ENCODE measurements at regions not wholly inside any gene's neighbourhood (a gene's known extent, or its start where the extent isn't known, plus 50 kb on each side); places are given as distances from the start of the nearest gene placed in this dataset.
"Not testable (repeated sequence)": the region's sequence is repeated elsewhere in the genome, so short reads cannot be mapped to it uniquely, and the experiment has no call there.

DNA sequence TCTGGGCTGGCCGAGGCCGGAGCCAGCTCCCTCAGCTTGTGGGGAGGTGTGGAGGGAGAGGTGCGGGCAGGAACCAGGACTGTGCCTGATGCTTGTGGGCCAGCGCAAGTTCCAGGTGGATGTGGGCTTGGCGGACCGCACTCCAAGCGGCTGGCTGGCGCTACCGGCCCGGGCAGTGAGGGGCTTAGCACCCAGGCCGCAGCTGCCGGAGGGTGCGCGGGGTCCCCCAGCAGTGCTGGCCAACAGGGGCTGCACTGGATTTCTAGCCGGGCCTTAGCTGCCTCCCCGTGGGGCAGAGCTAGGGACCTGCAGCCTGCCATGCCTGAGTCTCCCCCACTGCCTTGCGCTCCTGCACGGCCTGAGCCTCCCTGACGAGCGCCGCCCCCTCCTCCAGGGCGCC, 242.8 kb downstream of the CCSER2 start:
- ATAC-seq (ENCODE audit: low read depth in 2 of 2) (no peak), DNase-seq (no peak)
- no peak overlapping the region for H3K4me3 Mint-ChIP-seq
- no peak overlapping the region for H3K27ac Mint-ChIP-seq
- peaks cover 1 to 5% (median 2%) of the 10 kb centered on the region in 7 donors for H3K9me3 Mint-ChIP-seq
- no peaks in the 10 kb centered on the region for H3K4me1 Mint-ChIP-seq
- peaks cover 4 to 7% of the 10 kb centered on the region in 2 donors for H3K36me3 Mint-ChIP-seq
- peaks cover 27 to 45% (median 30%) of the 10 kb centered on the region in 3 donors for H3K27me3 Mint-ChIP-seq

DNA sequence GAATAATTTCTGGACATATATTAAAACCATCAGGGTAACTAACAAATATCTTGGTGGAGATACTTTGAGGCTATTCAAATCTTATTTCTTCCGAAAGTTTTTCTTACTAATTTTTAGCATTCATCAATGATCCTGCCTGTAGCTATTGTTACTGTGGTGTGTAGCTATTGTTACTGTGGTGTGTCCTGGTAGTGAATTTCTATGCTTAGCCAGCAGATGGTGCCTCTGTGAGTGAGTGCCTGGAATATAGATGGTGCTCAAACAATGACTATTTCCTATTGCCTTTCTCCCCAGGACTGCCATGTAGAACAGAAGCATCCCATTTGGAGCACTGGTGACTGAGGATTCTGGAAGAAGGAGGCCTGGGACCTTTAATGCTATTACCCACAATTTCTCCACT, 245.7 kb downstream of the CCSER2 start:
- Mint-ChIP-seq H3K36me3 (peaks cover 4 to 7% of the 10 kb centered on the region in 2 donors), H3K9me3 (peaks cover 2 to 11% (median 4%) of the 10 kb centered on the region in 7 donors), H3K4me1 (no peaks in the 10 kb centered on the region), H3K27me3 (peaks cover 4 to 22% (median 15%) of the 10 kb centered on the region in 3 donors), H3K27ac (no peak overlapping the region), H3K4me3 (no peak overlapping the region)
- DNase-seq = no peak
- no peak for ATAC-seq (ENCODE audit: low read depth in 2 of 2)

DNA sequence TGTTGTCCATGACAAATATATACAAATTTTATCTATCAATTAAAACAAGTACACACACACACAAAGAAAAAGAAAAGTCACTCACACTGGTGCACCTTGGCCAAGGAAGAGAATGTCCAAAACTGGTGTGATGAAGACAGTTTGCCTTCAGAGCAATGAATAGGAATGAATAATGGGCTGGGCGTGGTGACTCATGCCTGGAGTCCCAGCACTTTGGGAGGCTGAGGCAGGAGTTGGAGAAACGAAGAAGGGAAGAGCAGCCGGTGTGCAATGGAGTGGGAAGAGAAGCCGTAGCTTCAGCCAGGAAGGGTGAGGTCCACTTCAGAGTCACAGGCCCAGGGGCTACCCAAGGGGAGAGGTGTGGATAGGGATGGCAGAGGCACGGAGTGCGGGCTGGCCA, 253.6 kb downstream of the CCSER2 start:
- Mint-ChIP-seq H3K36me3 (no peaks in the 10 kb centered on the region), H3K27me3 (peaks cover 8 to 15% (median 10%) of the 10 kb centered on the region in 3 donors), H3K27ac (peak overlapping the region in 1 of 6 donors; percentile 82), H3K4me1 (no peaks in the 10 kb centered on the region), H3K4me3 (no peak overlapping the region), H3K9me3 (peaks cover 0 to 6% (median under 1%) of the 10 kb centered on the region in 7 donors)
- DNase-seq (no peak), ATAC-seq (ENCODE audit: low read depth in 2 of 2) (no peak)

DNA sequence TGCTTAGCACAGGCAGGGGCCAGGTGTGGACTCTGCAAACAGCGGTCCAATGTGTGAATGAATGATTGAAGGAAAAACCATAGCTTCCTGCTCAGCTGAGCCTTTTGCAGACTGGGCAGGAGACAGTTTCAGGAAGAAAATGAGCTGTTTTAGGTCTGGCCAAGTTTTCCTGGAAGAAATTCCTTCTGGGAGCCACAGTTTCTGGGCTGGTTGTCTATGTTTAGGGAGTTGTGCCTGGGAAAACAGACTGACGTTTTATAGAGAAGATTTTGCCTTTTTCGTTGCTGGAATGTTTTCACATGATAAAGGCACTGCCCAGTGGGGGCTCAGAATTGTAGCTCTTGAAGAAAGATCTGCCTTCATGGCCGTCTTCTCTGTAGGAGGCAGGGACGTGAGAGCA, 255.1 kb downstream of the CCSER2 start:
- H3K36me3 Mint-ChIP-seq = no peaks in the 10 kb centered on the region
- H3K4me3 Mint-ChIP-seq = peak overlapping the region in 1 of 8 donors; percentile 42
- peaks cover 0 to 6% (median 0%) of the 10 kb centered on the region in 7 donors for H3K9me3 Mint-ChIP-seq
- H3K4me1 Mint-ChIP-seq = no peaks in the 10 kb centered on the region
- H3K27ac Mint-ChIP-seq = no peak overlapping the region
- ATAC-seq (ENCODE audit: low read depth in 2 of 2) (no peak), DNase-seq (no peak)
- H3K27me3 Mint-ChIP-seq = peaks cover 8 to 15% (median 14%) of the 10 kb centered on the region in 3 donors

DNA sequence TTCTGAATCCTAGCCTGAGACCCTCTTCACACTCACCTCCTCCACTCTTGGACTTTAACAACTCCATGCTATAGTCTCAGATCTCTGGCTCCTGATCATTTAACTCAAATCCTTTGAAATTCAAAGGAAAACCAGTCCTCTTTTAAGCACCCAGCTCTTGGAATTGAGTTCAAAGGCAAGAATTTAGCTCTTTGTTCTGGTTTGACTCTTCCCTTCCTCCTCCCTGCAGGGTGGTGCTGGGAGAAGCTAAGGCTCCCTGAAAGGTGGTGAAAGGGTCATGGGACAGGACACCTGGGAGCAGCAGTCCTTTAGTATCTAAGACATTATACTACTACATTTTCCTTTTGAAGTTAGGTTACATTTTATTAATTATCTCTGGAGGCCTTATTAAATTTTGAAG, 259.4 kb downstream of the CCSER2 start:
- Mint-ChIP-seq H3K27ac (no peak overlapping the region), H3K27me3 (peaks cover 12 to 28% (median 19%) of the 10 kb centered on the region in 3 donors), H3K9me3 (no peaks in the 10 kb centered on the region), H3K36me3 (no peaks in the 10 kb centered on the region), H3K4me3 (no peak overlapping the region), H3K4me1 (no peaks in the 10 kb centered on the region)
- ATAC-seq (ENCODE audit: low read depth in 2 of 2) = no peak
- DNase-seq = no peak

DNA sequence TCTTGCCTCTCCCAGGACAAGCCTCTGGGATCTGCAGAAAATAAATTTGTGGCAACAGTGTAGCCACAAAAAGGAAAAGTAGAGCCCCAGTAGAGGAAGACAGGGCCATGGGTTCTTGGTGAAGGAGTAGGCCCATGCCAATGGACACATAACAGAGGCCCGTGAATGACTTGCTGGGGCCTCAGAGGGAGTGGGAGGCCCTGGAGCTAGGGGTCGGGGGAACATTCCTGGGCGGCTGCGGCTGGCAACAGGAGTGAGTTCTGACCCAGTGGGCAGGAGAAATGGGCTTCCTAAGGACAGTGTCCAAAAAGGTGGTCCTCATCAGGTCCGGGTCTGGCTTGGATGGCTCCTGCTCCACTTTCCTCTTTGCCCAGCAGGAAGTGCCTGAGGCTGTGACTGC, 260.0 kb downstream of the CCSER2 start:
- Mint-ChIP-seq H3K27ac (no peak overlapping the region), H3K4me3 (no peak overlapping the region), H3K9me3 (no peaks in the 10 kb centered on the region), H3K4me1 (no peaks in the 10 kb centered on the region), H3K27me3 (peaks cover 12 to 29% (median 19%) of the 10 kb centered on the region in 3 donors), H3K36me3 (no peaks in the 10 kb centered on the region)
- DNase-seq (no peak), ATAC-seq (ENCODE audit: low read depth in 2 of 2) (no peak)

DNA sequence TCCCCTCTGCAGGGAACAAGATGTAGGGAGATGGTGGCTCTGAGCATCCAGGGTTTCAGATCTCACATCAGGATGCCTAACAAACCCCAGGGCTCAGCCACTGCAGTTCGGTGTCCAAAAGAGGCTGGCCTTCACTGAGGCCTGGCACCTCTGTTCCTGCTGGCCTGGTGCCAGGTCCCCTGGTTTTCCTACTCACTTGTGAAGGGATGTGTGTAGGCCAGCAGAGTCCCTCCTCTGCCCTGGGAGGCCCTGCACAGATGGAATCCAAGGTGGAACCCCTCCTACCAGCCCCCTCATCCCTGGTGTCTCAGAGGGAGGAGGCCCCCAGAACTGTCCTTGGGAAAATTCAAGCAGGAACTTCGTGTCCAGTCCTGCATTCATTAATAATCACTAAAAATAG, 260.6 kb downstream of the CCSER2 start:
- Mint-ChIP-seq H3K4me1 (no peaks in the 10 kb centered on the region), H3K27me3 (peaks cover 12 to 29% (median 19%) of the 10 kb centered on the region in 3 donors), H3K4me3 (no peak overlapping the region), H3K27ac (no peak overlapping the region), H3K36me3 (no peaks in the 10 kb centered on the region), H3K9me3 (no peaks in the 10 kb centered on the region)
- ATAC-seq (ENCODE audit: low read depth in 2 of 2) (no peak), DNase-seq (no peak)

DNA sequence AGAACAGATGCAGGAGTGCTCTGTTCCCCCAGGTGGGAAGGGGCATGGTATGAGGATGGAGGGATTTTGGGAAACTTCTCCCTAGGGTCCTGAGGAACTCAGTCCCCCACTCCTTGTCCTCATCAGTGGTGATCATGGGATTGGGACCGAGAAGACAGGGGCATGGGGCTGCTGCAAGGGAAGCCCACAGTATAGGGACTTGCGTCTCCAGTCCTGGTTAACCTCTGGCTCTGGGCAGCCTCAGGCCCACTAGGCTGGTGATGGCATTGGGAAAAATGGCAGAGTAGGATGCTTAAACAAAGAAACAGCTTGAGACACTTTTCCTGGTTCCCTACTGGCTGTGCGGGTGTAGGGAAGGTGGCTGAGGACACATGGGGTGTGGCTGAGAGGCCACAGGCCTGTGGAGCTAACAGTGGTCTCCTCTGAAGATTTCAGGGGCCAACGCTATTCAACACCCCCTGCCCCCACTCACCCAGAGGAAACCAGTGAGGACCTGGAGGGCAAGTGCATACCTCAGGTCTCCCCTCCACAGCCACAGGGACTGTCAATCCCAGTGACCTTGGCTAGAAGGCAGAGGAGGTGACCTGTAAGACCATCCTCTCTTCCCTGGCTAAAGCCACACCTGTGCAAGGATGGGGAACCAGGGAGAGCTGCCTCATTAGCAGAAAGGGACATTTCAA, 261.3 kb downstream of the CCSER2 start:
- Mint-ChIP-seq H3K9me3 (peaks cover 0 to 2% (median 0%) of the 10 kb centered on the region in 7 donors), H3K27me3 (peaks cover 12 to 29% (median 19%) of the 10 kb centered on the region in 3 donors), H3K36me3 (no peaks in the 10 kb centered on the region), H3K27ac (no peak overlapping the region), H3K4me3 (no peak overlapping the region), H3K4me1 (no peaks in the 10 kb centered on the region)
- no peak for ATAC-seq (ENCODE audit: low read depth in 2 of 2)
- no peak for DNase-seq

DNA sequence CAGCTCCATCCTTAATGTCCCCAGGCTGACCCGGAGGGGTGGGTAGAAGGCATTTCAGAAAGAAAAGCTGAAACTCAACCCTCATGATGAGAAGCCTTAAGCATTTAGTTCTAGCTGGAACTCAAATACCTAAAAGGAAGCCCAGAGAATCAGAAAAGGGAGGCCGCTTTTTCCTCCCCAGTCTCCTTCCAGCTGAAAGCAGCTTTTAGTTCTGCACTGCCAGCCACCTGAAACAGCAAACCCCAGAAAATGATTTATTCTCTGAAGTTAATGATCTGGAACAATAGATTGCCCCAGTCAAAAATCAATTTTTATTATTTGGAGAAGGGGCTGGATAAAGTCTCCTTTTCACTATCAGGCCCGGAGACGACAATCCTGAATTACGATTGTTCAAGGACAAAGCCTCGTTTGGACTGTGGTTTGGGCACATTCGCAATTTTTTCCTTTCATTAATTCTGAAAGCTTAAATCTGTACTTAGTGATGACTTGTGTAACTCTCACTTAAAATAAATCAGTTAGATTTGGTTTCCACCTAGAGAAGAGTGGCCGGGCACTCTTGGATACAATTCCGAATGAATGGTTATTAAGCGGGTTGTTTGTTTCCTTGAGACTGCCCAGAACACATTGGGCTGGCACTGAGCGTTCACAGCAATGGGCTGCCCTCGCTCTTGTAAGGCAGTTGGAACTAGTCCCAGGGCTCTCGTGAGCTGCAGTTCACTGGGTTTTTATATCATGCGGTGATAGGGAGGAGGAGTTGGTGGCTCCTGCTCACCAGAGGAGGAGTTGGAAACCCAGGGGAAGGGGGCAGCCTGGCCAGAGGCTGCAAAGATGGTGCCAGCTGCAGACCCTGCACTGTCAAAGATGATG, 262.2 kb downstream of the CCSER2 start:
- no peak overlapping the region for H3K4me3 Mint-ChIP-seq
- H3K36me3 Mint-ChIP-seq = no peaks in the 10 kb centered on the region
- no peak for ATAC-seq (ENCODE audit: low read depth in 2 of 2)

DNA sequence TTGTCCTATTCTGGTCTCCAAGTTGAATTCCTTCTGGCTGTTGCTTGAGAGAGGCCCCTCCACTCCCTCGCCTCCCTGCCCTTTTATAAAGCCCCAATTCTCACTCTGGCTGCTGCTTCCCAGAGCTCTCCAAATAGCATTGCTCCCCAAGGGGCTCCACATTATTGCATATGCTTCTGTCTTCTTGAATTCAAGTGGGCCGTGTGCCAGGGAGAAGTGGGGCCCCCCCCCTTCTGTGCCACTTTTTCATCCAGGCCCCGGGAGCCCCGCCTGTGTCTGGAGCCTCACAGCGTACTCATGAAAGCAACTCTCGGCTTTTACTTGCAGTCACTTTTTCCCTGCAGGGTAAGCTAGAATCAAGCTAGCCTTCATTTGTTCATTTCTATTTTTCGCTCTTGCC, 265.1 kb downstream of the CCSER2 start:
- Mint-ChIP-seq H3K4me1 (no peaks in the 10 kb centered on the region), H3K27ac (no peak overlapping the region), H3K36me3 (no peaks in the 10 kb centered on the region), H3K9me3 (peaks cover 0 to 12% (median 7%) of the 10 kb centered on the region in 7 donors), H3K27me3 (peaks cover 15 to 29% (median 17%) of the 10 kb centered on the region in 3 donors), H3K4me3 (no peak overlapping the region)
- ATAC-seq (ENCODE audit: low read depth in 2 of 2) (no peak), DNase-seq (no peak)

More for the DNA sequence above, 262.2 kb downstream of the CCSER2 start:
- Mint-ChIP-seq H3K27ac (no peak overlapping the region), H3K4me1 (no peaks in the 10 kb centered on the region), H3K9me3 (peaks cover 0 to 3% (median 0%) of the 10 kb centered on the region in 7 donors), H3K27me3 (peaks cover 17 to 29% (median 19%) of the 10 kb centered on the region in 3 donors)
- DNase-seq = no peak

DNA sequence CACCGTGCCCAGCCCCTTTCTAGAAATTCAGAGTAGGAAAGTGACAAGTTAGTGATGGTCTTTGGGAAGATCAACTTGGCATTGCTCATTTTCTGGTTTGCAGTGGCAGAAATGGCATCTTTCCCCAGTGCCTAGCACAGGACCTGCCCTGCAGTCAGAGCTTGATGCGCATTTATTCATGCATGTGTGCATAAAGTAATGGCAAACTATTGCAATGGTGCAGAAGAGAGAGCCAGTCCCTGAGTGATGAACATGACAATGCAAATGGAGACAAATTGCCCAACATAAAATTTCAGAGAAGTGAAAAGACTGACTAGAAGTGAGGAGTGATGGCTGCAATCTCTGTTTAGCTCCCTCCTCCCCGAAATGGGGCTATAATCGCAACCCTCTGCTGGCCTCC, 268.2 kb downstream of the CCSER2 start:
- no peaks in the 10 kb centered on the region for H3K4me1 Mint-ChIP-seq
- DNase-seq (no peak), ATAC-seq (ENCODE audit: low read depth in 2 of 2) (no peak)
- no peaks in the 10 kb centered on the region for H3K36me3 Mint-ChIP-seq
- no peak overlapping the region for H3K27ac Mint-ChIP-seq
- H3K4me3 Mint-ChIP-seq = no peak overlapping the region
- peaks cover 0 to 15% (median 7%) of the 10 kb centered on the region in 7 donors for H3K9me3 Mint-ChIP-seq
- peaks cover 6 to 10% (median 8%) of the 10 kb centered on the region in 3 donors for H3K27me3 Mint-ChIP-seq

DNA sequence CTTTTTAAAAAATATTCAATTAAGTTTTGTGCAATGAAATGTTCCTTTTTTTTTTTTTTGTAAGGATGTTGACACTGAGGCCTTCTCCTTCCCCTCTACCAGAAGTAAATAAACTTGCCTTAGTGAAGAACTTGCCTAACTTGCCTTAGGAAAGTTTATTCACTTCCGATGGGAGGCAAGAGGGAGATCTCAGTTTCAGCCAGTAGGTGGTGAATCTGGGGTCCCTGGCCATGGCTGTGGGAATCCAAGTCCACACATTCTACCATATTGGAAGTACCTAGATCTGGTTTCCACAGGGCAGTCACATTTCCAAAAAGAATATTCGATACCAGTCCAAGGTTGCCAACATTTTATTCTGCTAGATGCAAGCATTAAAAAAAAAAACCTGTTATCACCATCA, 270.9 kb downstream of the CCSER2 start:
- peaks cover 3 to 4% (median 4%) of the 10 kb centered on the region in 3 donors for H3K27me3 Mint-ChIP-seq
- H3K4me1 Mint-ChIP-seq = no peaks in the 10 kb centered on the region
- H3K27ac Mint-ChIP-seq = no peak overlapping the region
- H3K36me3 Mint-ChIP-seq = no peaks in the 10 kb centered on the region
- no peak overlapping the region for H3K4me3 Mint-ChIP-seq
- DNase-seq = no peak
- peaks cover 0 to 15% (median 7%) of the 10 kb centered on the region in 7 donors for H3K9me3 Mint-ChIP-seq
- ATAC-seq (ENCODE audit: low read depth in 2 of 2) = no peak

DNA sequence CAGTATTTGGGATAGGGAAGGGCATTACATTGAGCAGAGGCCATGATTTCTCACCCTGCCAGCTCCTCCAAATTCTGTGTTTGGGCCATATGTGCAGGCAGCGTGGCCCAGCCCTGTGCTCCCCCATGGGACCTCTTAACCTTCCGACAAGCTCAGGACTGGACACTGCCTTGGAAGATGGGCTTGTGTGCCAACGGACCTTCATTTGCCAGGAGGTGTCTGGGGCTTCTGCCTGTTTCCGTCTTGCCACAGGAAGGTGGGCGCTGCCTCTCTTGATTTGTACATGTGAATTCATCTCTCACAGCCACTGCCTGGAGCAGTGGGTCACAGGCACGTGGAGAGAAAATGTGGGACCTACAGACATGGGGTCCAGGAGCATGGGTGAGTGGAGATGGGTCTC, 272.6 kb downstream of the CCSER2 start:
- ATAC-seq (ENCODE audit: low read depth in 2 of 2) = no peak

DNA sequence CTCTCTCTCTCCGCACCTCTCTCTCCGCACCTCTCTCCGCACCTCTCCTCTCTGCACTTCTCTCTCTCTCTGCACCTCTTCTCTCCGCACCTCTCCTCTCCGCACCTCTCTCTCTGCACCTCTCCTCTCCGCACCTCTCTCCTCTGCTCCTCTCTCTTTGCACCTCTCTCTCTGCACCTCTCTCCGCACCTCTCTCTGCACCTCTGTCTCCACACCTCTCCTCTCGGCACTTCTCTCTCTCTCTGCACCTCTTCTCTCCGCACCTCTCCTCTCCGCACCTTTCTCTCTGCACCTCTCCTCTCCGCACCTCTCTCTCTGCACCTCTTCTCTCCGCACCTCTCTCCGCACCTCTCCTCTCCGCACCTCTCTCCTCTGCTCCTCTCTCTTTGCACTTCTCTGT, 274.2 kb downstream of the CCSER2 start:
- not testable (repeated sequence) for H3K27ac Mint-ChIP-seq; H3K4me1 Mint-ChIP-seq; H3K36me3 Mint-ChIP-seq; ATAC-seq (ENCODE audit: low read depth in 2 of 2); H3K4me3 Mint-ChIP-seq; DNase-seq
- peaks cover 0 to 13% (median 2%) of the 10 kb centered on the region in 7 donors for H3K9me3 Mint-ChIP-seq
- H3K27me3 Mint-ChIP-seq = peaks cover 0 to 21% (median 13%) of the 10 kb centered on the region in 3 donors

More for the DNA sequence above, 272.6 kb downstream of the CCSER2 start:
- Mint-ChIP-seq H3K4me3 (no peak overlapping the region), H3K36me3 (no peaks in the 10 kb centered on the region), H3K4me1 (no peaks in the 10 kb centered on the region), H3K27me3 (peaks cover 0 to 11% (median 7%) of the 10 kb centered on the region in 3 donors), H3K27ac (no peak overlapping the region), H3K9me3 (peaks cover 0 to 15% (median 7%) of the 10 kb centered on the region in 7 donors)
- no peak for DNase-seq
